ENCODE measurements at regions not wholly inside any gene's neighbourhood (a gene's known extent, or its start where the extent isn't known, plus 50 kb on each side); places are given as distances from the start of the nearest gene placed in this dataset.
"Not testable (repeated sequence)": the region's sequence is repeated elsewhere in the genome, so short reads cannot be mapped to it uniquely, and the experiment has no call there.

GRCh38 chrX:140163371-140164159, 198.2 kb upstream of the CXorf66 start:
- no peak for DNase-seq

- no peak for DNase-seq
These were observed 192.3 kb upstream of the CXorf66 start for GRCh38 chrX:140157611-140158010.

GRCh38 chrX:140157143-140157542, 191.8 kb upstream of the CXorf66 start:
- no peak for DNase-seq

GRCh38 chrX:140151316-140151715, 186.0 kb upstream of the CXorf66 start:
- DNase-seq = no peak

- no peak for DNase-seq
These were observed 184.4 kb upstream of the CXorf66 start for GRCh38 chrX:140149761-140150160.

- no peak for DNase-seq
These were observed 176.2 kb upstream of the CXorf66 start for GRCh38 chrX:140141444-140142029.

- not testable (repeated sequence) for DNase-seq
These were observed 173.2 kb upstream of the CXorf66 start for GRCh38 chrX:140138492-140138891.

- not testable (repeated sequence) for DNase-seq
These were observed 172.7 kb upstream of the CXorf66 start for GRCh38 chrX:140138065-140138464.

GRCh38 chrX:140132937-140133336, 167.6 kb upstream of the CXorf66 start:
- no peak for DNase-seq

- DNase-seq = no peak
These were observed 158.1 kb upstream of the CXorf66 start for GRCh38 chrX:140123446-140123845.

- DNase-seq = not testable (repeated sequence)
These were observed 148.7 kb upstream of the CXorf66 start for GRCh38 chrX:140114059-140114458.

- no peak for DNase-seq
These were observed 144.8 kb upstream of the CXorf66 start for GRCh38 chrX:140110081-140110650.

GRCh38 chrX:140104760-140105159, 139.4 kb upstream of the CXorf66 start:
- DNase-seq = no peak

GRCh38 chrX:140099221-140099620, 133.9 kb upstream of the CXorf66 start:
- no peak for DNase-seq

GRCh38 chrX:140092121-140092520, 126.8 kb upstream of the CXorf66 start:
- DNase-seq = no peak

- DNase-seq = peak; percentile 5
These were observed 126.0 kb upstream of the CXorf66 start for GRCh38 chrX:140091125-140091886.

- DNase-seq = no peak
These were observed 125.4 kb upstream of the CXorf66 start for GRCh38 chrX:140090800-140091124.

GRCh38 chrX:140088438-140088837, 123.1 kb upstream of the CXorf66 start:
- no peak for DNase-seq

- peak; percentile 1 for DNase-seq
These were observed 122.6 kb upstream of the CXorf66 start for GRCh38 chrX:140087875-140088274.

GRCh38 chrX:140086691-140087090, 121.4 kb upstream of the CXorf66 start:
- DNase-seq = no peak

- DNase-seq = not testable (repeated sequence)
These were observed 109.5 kb upstream of the CXorf66 start for GRCh38 chrX:140074851-140075250.

GRCh38 chrX:140071037-140071436, 105.7 kb upstream of the CXorf66 start:
- no peak for DNase-seq

- DNase-seq = no peak
These were observed 100.8 kb upstream of the CXorf66 start for GRCh38 chrX:140065961-140066662.

Measured in NCI-H2171 (cell line).